Transverse colon (tissue), 4 donors: ENCODE measurements at regions not wholly inside any gene's neighbourhood (a gene's known extent, or its start where the extent isn't known, plus 50 kb on each side); places are given as distances from the start of the nearest gene placed in this dataset.

ENCODE experiments used
- DNase-seq: peaks from one replicate; pipeline ENCODE4 v3.0.0-alpha.2; 2019
- H3K27ac ChIP-seq, 4 donors: fragments of 200-600 bp; sonication (generic); 2 replicates each; pipeline ENCODE4 v1.5.1; 2016 to 2018; ENCODE audit warnings: inconsistent platforms in 4 of 4
- H3K27me3 ChIP-seq: fragments of 200-600 bp; sonication (generic); 2 replicates; pipeline ENCODE4 v1.5.1; 2017; ENCODE audit warnings: inconsistent platforms
- H3K36me3 ChIP-seq, 4 donors: fragments of 200-600 bp; sonication (generic); 2 replicates each; pipeline ENCODE4 v1.5.1; 2017 to 2019; ENCODE audit warnings: inconsistent platforms in 4 of 4
- H3K4me1 ChIP-seq, 4 donors: fragments of 200-600 bp; sonication (generic); 2 replicates each; pipeline ENCODE4 v1.5.1; 2017 to 2020; ENCODE audit warnings: inconsistent platforms in 4 of 4
- H3K4me3 ChIP-seq, 4 donors: fragments of 200-600 bp; sonication (generic); 1 replicate in 1 of 4; 2 replicates in 3 of 4; pipeline versions ENCODE4 v1.5.1 to v1.6.1; 2017 to 2019; ENCODE audit warnings: inconsistent platforms in 4 of 4
- H3K9me3 ChIP-seq, 2 donors: fragments of 200-600 bp; sonication (generic); 2 replicates each; pipeline ENCODE4 v1.5.1; 2017 to 2019; ENCODE audit warnings: inconsistent platforms in 2 of 2
- CTCF ChIP-seq, 5 experiments: fragments of 200-600 bp in 3 of 5; fragments of 450-650 bp in 2 of 5; sonication (generic) in 3 of 5; IDR thresholded peaks; 1 replicate in 2 of 5; 2 replicates in 3 of 5; pipeline ENCODE4 v1.5.1; 2016 to 2017; ENCODE audit warnings: antibody characterized with exemption in 5 of 5, inconsistent platforms in 3 of 5, mild to moderate bottlenecking in 2 of 5, moderate library complexity in 1 of 5
- EP300 ChIP-seq: sonication (generic); formaldehyde crosslinking; IDR thresholded peaks from one replicate; pipeline ENCODE4 v1.6.1; 2017; ENCODE audit warnings: antibody characterized with exemption, low read depth
- POLR2A ChIP-seq: fragments of 450-650 bp; IDR thresholded peaks from one replicate; pipeline ENCODE4 v1.6.1; 2016; ENCODE audit warnings: antibody characterized with exemption, mild to moderate bottlenecking, moderate library complexity
- POLR2AphosphoS5 ChIP-seq, 3 donors: sonication (generic); formaldehyde crosslinking; IDR thresholded peaks; one replicate each; pipeline ENCODE4 v1.6.1; 2016; ENCODE audit warnings: antibody characterized with exemption in 3 of 3
- WGBS, 2 donors: methylation state at CpG; one replicate each; pipeline ENCODE4 v1.1.5; 2018; ENCODE audit warnings: low coverage in 1 of 2; 5-methylcytosine and 5-hydroxymethylcytosine counted together
- in situ Hi-C, 4 donors: fragments of 200-750 bp; cut with MboI; loops; one replicate each; pipeline versions ENCODE4 v1.15.0 to v1.15.1; 2017; ENCODE audit warnings: low sequenced_read_pairs in 3 of 4, low pct_ligation_motif_present in 1 of 4, low pct_unique_long_range_greater_than_20kb in 1 of 4
- intact Hi-C: fragments of 100-400 bp; cut with DNase I; formaldehyde crosslinking; loops from one replicate; pipeline ENCODE4 v1.15.1; 2023; ENCODE audit warnings: low total_unique reads

GRCh38 chr1:239939602-239940001 is 152.1 kb upstream of the FMN2 start:
- 39 to 55% methylated on average over 2 of the region's 2 CpGs for WGBS, 2 donors
- no peaks in the 10 kb centered on the region for H3K36me3 ChIP-seq
- no peak for DNase-seq
- in situ Hi-C loops, result no loop called here
- no peaks in the 10 kb centered on the region for H3K9me3 ChIP-seq
- H3K27me3 ChIP-seq, result no peaks in the 10 kb centered on the region
- intact Hi-C loops, result no loop called here
- no peak overlapping the region for H3K27ac ChIP-seq
- TF ChIP-seq CTCF (IDR thresholded peaks at IDR 0.05), result no peak
- no peak for TF ChIP-seq EP300
- no peak overlapping the region for H3K4me3 ChIP-seq
- H3K4me1 ChIP-seq, result no peaks in the 10 kb centered on the region

- intact Hi-C loops, result no loop called here
- no peak for DNase-seq
- Histone ChIP-seq H3K36me3 (no peaks in the 10 kb centered on the region), H3K27ac (no peak overlapping the region), H3K27me3 (no peaks in the 10 kb centered on the region), H3K9me3 (no peaks in the 10 kb centered on the region), H3K4me1 (no peaks in the 10 kb centered on the region), H3K4me3 (no peak overlapping the region)
- 85% methylated on average over 4 of the region's 4 CpGs; no CpG with 5 or more reads in 1 of the 2 donors for WGBS, 2 donors
- TF ChIP-seq CTCF (IDR thresholded peaks at IDR 0.05) (no peak), POLR2AphosphoS5 (IDR thresholded peaks at IDR 0.05) (no peak), POLR2A (no peak), EP300 (no peak)
- in situ Hi-C loops, result no loop called here
These were observed 147.9 kb upstream of the FMN2 start for GRCh38 chr1:239943761-239944160.

- TF ChIP-seq EP300, result no peak
- TF ChIP-seq POLR2A, result no peak
- no peak for TF ChIP-seq CTCF (IDR thresholded peaks at IDR 0.05)
- TF ChIP-seq POLR2AphosphoS5 (IDR thresholded peaks at IDR 0.05), result no peak
- no peaks in the 10 kb centered on the region for H3K9me3 ChIP-seq
- H3K4me1 ChIP-seq, result no peaks in the 10 kb centered on the region
- no peaks in the 10 kb centered on the region for H3K36me3 ChIP-seq
- no peak overlapping the region for H3K27ac ChIP-seq
- in situ Hi-C loops (no loop called here), intact Hi-C loops (no loop called here)
- no peak for DNase-seq
- 72 to 76% methylated on average over 3 of the region's 3 CpGs for WGBS, 2 donors
- H3K27me3 ChIP-seq, result no peaks in the 10 kb centered on the region
- H3K4me3 ChIP-seq, result no peak overlapping the region
These were observed 147.0 kb upstream of the FMN2 start for GRCh38 chr1:239944666-239945065.

GRCh38 chr1:239947801-239948200 is 143.9 kb upstream of the FMN2 start:
- TF ChIP-seq POLR2AphosphoS5 (IDR thresholded peaks at IDR 0.05), result no peak
- no peak for TF ChIP-seq POLR2A
- TF ChIP-seq CTCF (IDR thresholded peaks at IDR 0.05), result no peak
- no peak for TF ChIP-seq EP300
- intact Hi-C loops, result no loop called here
- in situ Hi-C loops, result no loop called here
- no peaks in the 10 kb centered on the region for H3K27me3 ChIP-seq
- DNase-seq, result no peak
- no peak overlapping the region for H3K4me3 ChIP-seq
- H3K4me1 ChIP-seq, result peaks cover 0 to 5% (median 0%) of the 10 kb centered on the region in 4 donors
- WGBS, 2 donors, result 69 to 72% methylated on average over 2 of the region's 2 CpGs
- no peak overlapping the region for H3K27ac ChIP-seq
- H3K9me3 ChIP-seq, result no peaks in the 10 kb centered on the region
- no peaks in the 10 kb centered on the region for H3K36me3 ChIP-seq
